ENCODE measurements at regions not wholly inside any gene's neighbourhood (a gene's known extent, or its start where the extent isn't known, plus 50 kb on each side); places are given as distances from the start of the nearest gene placed in this dataset.

- H3K4me3 ChIP-seq: peak overlapping the region; percentile 46
- no peaks in the 10 kb centered on the region for H3K36me3 ChIP-seq
- peaks cover 8 to 9% of the 10 kb centered on the region in 2 donors for H3K4me1 ChIP-seq (ENCODE audit: control insufficient read depth in 1 of 2, low read depth in 2 of 2)
- H3K27me3 ChIP-seq (replicated peaks; ENCODE audit: insufficient read depth): no peaks in the 10 kb centered on the region
- H3K27ac ChIP-seq: no peak overlapping the region
- H3K9me3 ChIP-seq: no peaks in the 10 kb centered on the region
- no peak for TF ChIP-seq CTCF (IDR thresholded peaks at IDR 0.05)
- ATAC-seq (ENCODE audit: insufficient number of reproducible peaks, low FRiP score, low read depth) (no peak), DNase-seq (ENCODE audit: low spot score) (no peak)
Measured at GRCh38 chr12:47317175-47317915, 237.6 kb upstream of the AMIGO2 start.

GRCh38 chr12:47316609-47317049, 236.9 kb upstream of the AMIGO2 start:
- ATAC-seq (ENCODE audit: insufficient number of reproducible peaks, low FRiP score, low read depth): no peak
- Histone ChIP-seq H3K27ac (no peak overlapping the region), H3K27me3 (replicated peaks; ENCODE audit: insufficient read depth) (no peaks in the 10 kb centered on the region), H3K4me1 (ENCODE audit: control insufficient read depth in 1 of 2, low read depth in 2 of 2) (peaks cover 8 to 9% of the 10 kb centered on the region in 2 donors), H3K9me3 (no peaks in the 10 kb centered on the region), H3K4me3 (no peak overlapping the region), H3K36me3 (no peaks in the 10 kb centered on the region)
- DNase-seq (ENCODE audit: low spot score): no peak
- TF ChIP-seq CTCF (IDR thresholded peaks at IDR 0.05): no peak

- ATAC-seq (ENCODE audit: insufficient number of reproducible peaks, low FRiP score, low read depth): no peak
- H3K27me3 ChIP-seq (replicated peaks; ENCODE audit: insufficient read depth): no peaks in the 10 kb centered on the region
- no peak overlapping the region for H3K27ac ChIP-seq
- H3K4me1 ChIP-seq (ENCODE audit: control insufficient read depth in 1 of 2, low read depth in 2 of 2): peaks cover 8 to 9% of the 10 kb centered on the region in 2 donors
- H3K4me3 ChIP-seq: no peak overlapping the region
- no peaks in the 10 kb centered on the region for H3K36me3 ChIP-seq
- DNase-seq (ENCODE audit: low spot score): no peak
- no peak for TF ChIP-seq CTCF (IDR thresholded peaks at IDR 0.05)
- no peaks in the 10 kb centered on the region for H3K9me3 ChIP-seq
Measured at GRCh38 chr12:47314996-47315395, 235.2 kb upstream of the AMIGO2 start.

- no peaks in the 10 kb centered on the region for H3K36me3 ChIP-seq
- no peaks in the 10 kb centered on the region for H3K9me3 ChIP-seq
- no peak for DNase-seq (ENCODE audit: low spot score)
- H3K27ac ChIP-seq: no peak overlapping the region
- H3K4me1 ChIP-seq (ENCODE audit: control insufficient read depth in 1 of 2, low read depth in 2 of 2): peaks cover 8 to 9% of the 10 kb centered on the region in 2 donors
- H3K27me3 ChIP-seq (replicated peaks; ENCODE audit: insufficient read depth): no peaks in the 10 kb centered on the region
- no peak overlapping the region for H3K4me3 ChIP-seq
- TF ChIP-seq CTCF (IDR thresholded peaks at IDR 0.05): no peak
- no peak for ATAC-seq (ENCODE audit: insufficient number of reproducible peaks, low FRiP score, low read depth)
Measured at GRCh38 chr12:47312808-47313426, 233.2 kb upstream of the AMIGO2 start.

DNA sequence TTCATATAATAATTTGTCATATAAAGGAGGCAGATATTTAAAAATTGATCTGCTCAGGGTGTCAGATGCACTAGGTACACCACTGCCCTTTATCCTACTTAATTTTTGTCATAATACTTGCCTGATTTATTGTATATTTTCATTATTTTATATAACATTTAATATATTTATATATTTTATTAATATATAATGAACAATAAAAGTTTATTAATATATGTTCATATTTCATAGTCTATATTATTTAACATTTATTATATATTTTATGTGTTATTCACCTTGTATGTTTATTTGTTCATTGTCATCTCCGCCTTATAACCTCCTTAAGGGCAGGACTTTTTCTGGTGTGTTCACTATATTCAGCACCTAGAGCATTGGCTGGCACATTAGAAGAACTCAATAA, 232.4 kb upstream of the AMIGO2 start:
- Histone ChIP-seq H3K27me3 (replicated peaks; ENCODE audit: insufficient read depth) (no peaks in the 10 kb centered on the region), H3K4me1 (ENCODE audit: control insufficient read depth in 1 of 2, low read depth in 2 of 2) (peaks cover 6 to 7% of the 10 kb centered on the region in 2 donors), H3K27ac (no peak overlapping the region), H3K4me3 (no peak overlapping the region), H3K9me3 (no peaks in the 10 kb centered on the region), H3K36me3 (no peaks in the 10 kb centered on the region)
- no peak for TF ChIP-seq CTCF (IDR thresholded peaks at IDR 0.05)
- DNase-seq (ENCODE audit: low spot score) (no peak), ATAC-seq (ENCODE audit: insufficient number of reproducible peaks, low FRiP score, low read depth) (no peak)

Data from thoracic aorta (tissue), 2 donors.